ENCODE measurements at regions not wholly inside any gene's neighbourhood (a gene's known extent, or its start where the extent isn't known, plus 50 kb on each side); places are given as distances from the start of the nearest gene placed in this dataset.
"Not testable (repeated sequence)": the region's sequence is repeated elsewhere in the genome, so short reads cannot be mapped to it uniquely, and the experiment has no call there.

- H3K4me3 Mint-ChIP-seq: no peak overlapping the region
- no peak overlapping the region for H3K27ac Mint-ChIP-seq
- no peaks in the 10 kb centered on the region for H3K9me3 Mint-ChIP-seq
- ATAC-seq (replicated peaks): no peak
- H3K27me3 Mint-ChIP-seq: no peaks in the 10 kb centered on the region
- no peaks in the 10 kb centered on the region for H3K36me3 Mint-ChIP-seq (ENCODE audit: low read depth)
- no peaks in the 10 kb centered on the region for H3K4me1 Mint-ChIP-seq
These were observed 55.4 kb downstream of the CTSL start for GRCh38 chr9:87781331-87781730.

- no peaks in the 10 kb centered on the region for H3K4me1 Mint-ChIP-seq
- H3K4me3 Mint-ChIP-seq: no peak overlapping the region
- no peak overlapping the region for H3K27ac Mint-ChIP-seq
- H3K36me3 Mint-ChIP-seq (ENCODE audit: low read depth): no peaks in the 10 kb centered on the region
- H3K9me3 Mint-ChIP-seq: no peaks in the 10 kb centered on the region
- ATAC-seq (replicated peaks): no peak
- H3K27me3 Mint-ChIP-seq: no peaks in the 10 kb centered on the region
These were observed 57.3 kb downstream of the CTSL start for GRCh38 chr9:87783180-87783579.

- not testable (repeated sequence) for H3K36me3 Mint-ChIP-seq (ENCODE audit: low read depth); ATAC-seq (replicated peaks); H3K4me3 Mint-ChIP-seq; H3K4me1 Mint-ChIP-seq; H3K27me3 Mint-ChIP-seq; H3K9me3 Mint-ChIP-seq; H3K27ac Mint-ChIP-seq
These were observed 59.5 kb downstream of the CTSL start for GRCh38 chr9:87785315-87785970.

GRCh38 chr9:87786423-87786822 lies 60.5 kb downstream of the CTSL start:
- H3K36me3 Mint-ChIP-seq (ENCODE audit: low read depth): no peaks in the 10 kb centered on the region
- ATAC-seq (replicated peaks): peak; percentile 40
- no peaks in the 10 kb centered on the region for H3K4me1 Mint-ChIP-seq
- no peak overlapping the region for H3K4me3 Mint-ChIP-seq
- no peak overlapping the region for H3K27ac Mint-ChIP-seq
- no peaks in the 10 kb centered on the region for H3K9me3 Mint-ChIP-seq
- no peaks in the 10 kb centered on the region for H3K27me3 Mint-ChIP-seq

- Mint-ChIP-seq H3K9me3 (no peaks in the 10 kb centered on the region), H3K27me3 (no peaks in the 10 kb centered on the region), H3K4me3 (no peak overlapping the region), H3K4me1 (no peaks in the 10 kb centered on the region), H3K36me3 (ENCODE audit: low read depth) (no peaks in the 10 kb centered on the region), H3K27ac (no peak overlapping the region)
- peak; percentile 18 for ATAC-seq (replicated peaks)
These were observed 61.0 kb downstream of the CTSL start for GRCh38 chr9:87786876-87787275.

- Mint-ChIP-seq H3K27me3 (no peaks in the 10 kb centered on the region), H3K9me3 (no peaks in the 10 kb centered on the region), H3K27ac (no peak overlapping the region)
These were observed 61.8 kb downstream of the CTSL start for GRCh38 chr9:87787735-87788134.

GRCh38 chr9:87792831-87793288 lies 66.9 kb downstream of the CTSL start:
- Mint-ChIP-seq H3K4me1 (peaks cover 24% of the 10 kb centered on the region), H3K27me3 (no peaks in the 10 kb centered on the region), H3K4me3 (peak overlapping the region; percentile 65), H3K9me3 (no peaks in the 10 kb centered on the region), H3K36me3 (ENCODE audit: low read depth) (no peaks in the 10 kb centered on the region), H3K27ac (peak overlapping the region; percentile 84)
- peak; percentile 98 for ATAC-seq (replicated peaks)

More at GRCh38 chr9:87787735-87788134, 61.8 kb downstream of the CTSL start:
- no peak for ATAC-seq (replicated peaks)
- Mint-ChIP-seq H3K4me3 (no peak overlapping the region), H3K4me1 (peaks cover 2% of the 10 kb centered on the region), H3K36me3 (ENCODE audit: low read depth) (no peaks in the 10 kb centered on the region)

GRCh38 chr9:87793292-87793691 lies 67.4 kb downstream of the CTSL start:
- H3K36me3 Mint-ChIP-seq (ENCODE audit: low read depth): no peaks in the 10 kb centered on the region
- H3K4me1 Mint-ChIP-seq: peaks cover 24% of the 10 kb centered on the region
- H3K4me3 Mint-ChIP-seq: peak overlapping the region; percentile 65
- ATAC-seq (replicated peaks): peak; percentile 65
- H3K27ac Mint-ChIP-seq: peak overlapping the region; percentile 84
- no peaks in the 10 kb centered on the region for H3K9me3 Mint-ChIP-seq
- H3K27me3 Mint-ChIP-seq: no peaks in the 10 kb centered on the region

GRCh38 chr9:87795178-87795577 lies 69.3 kb downstream of the CTSL start:
- no peak for ATAC-seq (replicated peaks)
- Mint-ChIP-seq H3K27me3 (no peaks in the 10 kb centered on the region), H3K36me3 (ENCODE audit: low read depth) (no peaks in the 10 kb centered on the region), H3K4me1 (peaks cover 24% of the 10 kb centered on the region), H3K4me3 (no peak overlapping the region), H3K27ac (no peak overlapping the region), H3K9me3 (no peaks in the 10 kb centered on the region)

GRCh38 chr9:87796196-87796595 lies 70.3 kb downstream of the CTSL start:
- Mint-ChIP-seq H3K9me3 (no peaks in the 10 kb centered on the region), H3K4me1 (peaks cover 24% of the 10 kb centered on the region), H3K27me3 (no peaks in the 10 kb centered on the region), H3K36me3 (ENCODE audit: low read depth) (no peaks in the 10 kb centered on the region), H3K27ac (peak overlapping the region; percentile 36), H3K4me3 (no peak overlapping the region)
- ATAC-seq (replicated peaks): no peak

- H3K4me1 Mint-ChIP-seq: peaks cover 16% of the 10 kb centered on the region
- no peak overlapping the region for H3K4me3 Mint-ChIP-seq
- H3K36me3 Mint-ChIP-seq (ENCODE audit: low read depth): no peaks in the 10 kb centered on the region
- no peak overlapping the region for H3K27ac Mint-ChIP-seq
- no peaks in the 10 kb centered on the region for H3K9me3 Mint-ChIP-seq
- H3K27me3 Mint-ChIP-seq: no peaks in the 10 kb centered on the region
- peak; percentile 42 for ATAC-seq (replicated peaks)
These were observed 72.4 kb downstream of the CTSL start for GRCh38 chr9:87798261-87798833.

- Mint-ChIP-seq H3K27ac (no peak overlapping the region), H3K9me3 (no peaks in the 10 kb centered on the region), H3K4me3 (no peak overlapping the region), H3K27me3 (no peaks in the 10 kb centered on the region), H3K36me3 (ENCODE audit: low read depth) (no peaks in the 10 kb centered on the region), H3K4me1 (peaks cover 5% of the 10 kb centered on the region)
- ATAC-seq (replicated peaks): no peak
These were observed 73.6 kb downstream of the CTSL start for GRCh38 chr9:87799503-87799902.

- no peaks in the 10 kb centered on the region for H3K36me3 Mint-ChIP-seq (ENCODE audit: low read depth)
- ATAC-seq (replicated peaks): no peak
- H3K27ac Mint-ChIP-seq: no peak overlapping the region
- H3K9me3 Mint-ChIP-seq: no peaks in the 10 kb centered on the region
- peaks cover 4% of the 10 kb centered on the region for H3K4me1 Mint-ChIP-seq
- no peaks in the 10 kb centered on the region for H3K27me3 Mint-ChIP-seq
- H3K4me3 Mint-ChIP-seq: no peak overlapping the region
These were observed 74.5 kb downstream of the CTSL start for GRCh38 chr9:87800456-87800855.

GRCh38 chr9:87801013-87801412 lies 75.1 kb downstream of the CTSL start:
- Mint-ChIP-seq H3K27me3 (no peaks in the 10 kb centered on the region), H3K9me3 (no peaks in the 10 kb centered on the region), H3K36me3 (ENCODE audit: low read depth) (no peaks in the 10 kb centered on the region), H3K27ac (no peak overlapping the region), H3K4me1 (no peaks in the 10 kb centered on the region), H3K4me3 (no peak overlapping the region)
- ATAC-seq (replicated peaks): no peak

GRCh38 chr9:87803166-87803565 lies 77.2 kb downstream of the CTSL start:
- H3K4me1 Mint-ChIP-seq: no peaks in the 10 kb centered on the region
- no peaks in the 10 kb centered on the region for H3K9me3 Mint-ChIP-seq
- no peaks in the 10 kb centered on the region for H3K36me3 Mint-ChIP-seq (ENCODE audit: low read depth)
- H3K27me3 Mint-ChIP-seq: peaks cover 7% of the 10 kb centered on the region
- no peak overlapping the region for H3K4me3 Mint-ChIP-seq
- H3K27ac Mint-ChIP-seq: no peak overlapping the region
- ATAC-seq (replicated peaks): no peak
